Ovary (tissue), 7 donors: ENCODE measurements at regions not wholly inside any gene's neighbourhood (a gene's known extent, or its start where the extent isn't known, plus 50 kb on each side); places are given as distances from the start of the nearest gene placed in this dataset.

Experiments used
- DNase-seq, 5 donors: peaks; one replicate each; pipeline ENCODE4 v3.0.0-alpha.2; 2019 to 2020
- H3K27ac ChIP-seq, 2 donors: fragments of 200-600 bp; one replicate each; pipeline versions ENCODE4 v1.5.1 to v1.8.0; 2019 to 2022
- H3K27me3 ChIP-seq: fragments of 200-600 bp; one replicate; pipeline ENCODE4 v1.8.0; 2022
- H3K36me3 ChIP-seq: fragments of 200-600 bp; sonication (generic); one replicate; pipeline ENCODE4 v1.5.1; 2019
- H3K4me1 ChIP-seq: one replicate; pipeline ENCODE4 v1.8.1; 2013; ENCODE audit warnings: mild to moderate bottlenecking, moderate library complexity; ENCODE audit not compliant: insufficient read depth
- H3K4me3 ChIP-seq: fragments of 200-600 bp; sonication (generic); one replicate; pipeline ENCODE4 v1.5.1; 2017
- H3K9me3 ChIP-seq, 2 donors: fragments of 200-600 bp in 1 of 2; sonication (generic) in 1 of 2; one replicate each; pipeline versions ENCODE4 v1.5.1 to v1.8.1; 2013 to 2019; ENCODE audit warnings: mild to moderate bottlenecking in 1 of 2, moderate library complexity in 1 of 2
- CTCF ChIP-seq, 3 donors: fragments of 450-650 bp in 2 of 3; fragments of 200-600 bp in 1 of 3; IDR thresholded peaks; one replicate each; pipeline versions ENCODE4 v1.5.1 to v1.8.0; 2016 to 2022; ENCODE audit warnings: antibody characterized with exemption in 3 of 3, mild to moderate bottlenecking in 1 of 3
- EP300 ChIP-seq: sonication (generic); formaldehyde crosslinking; IDR thresholded peaks from one replicate; pipeline ENCODE4 v1.6.1; 2017; ENCODE audit warnings: antibody characterized with exemption
- POLR2A ChIP-seq: fragments of 450-650 bp; IDR thresholded peaks from one replicate; pipeline ENCODE4 v1.6.1; 2017; ENCODE audit warnings: antibody characterized with exemption, mild to moderate bottlenecking, moderate library complexity
- WGBS, 3 donors: extraction: QIAGEN DNeasy Blood & Tissue Kit in 1 of 3; methylation state at CpG; one replicate each; pipeline versions ENCODE4 v1.1.5 to v1.1.7; 2013 to 2017; 5-methylcytosine and 5-hydroxymethylcytosine counted together
- intact Hi-C, 4 donors: fragments of 100-400 bp; cut with DNase I; formaldehyde crosslinking; loops; one replicate each; pipeline versions ENCODE4 v1.11.0 to v1.15.1; 2022 to 2023
- donor health status: DM: no; HTN: no; CAD: no; lungs with moderate emphysema.
- donor health status: DM: no; HTN: no; CAD: no.
- donor health status: Bipolar disorder and iron deficiency.
- donor health status: DM: no; HTN: no; CAD: no.
- donor health status: DM: yes; HTN: yes; CAD: no.

- intact Hi-C loops = no loop called here
- Histone ChIP-seq H3K4me3 (no peak overlapping the region), H3K9me3 (no peaks in the 10 kb centered on the region), H3K36me3 (no peaks in the 10 kb centered on the region), H3K4me1 (no peaks in the 10 kb centered on the region), H3K27me3 (no peaks in the 10 kb centered on the region), H3K27ac (no peak overlapping the region)
- TF ChIP-seq POLR2A (no peak), EP300 (no peak), CTCF (IDR thresholded peaks at IDR 0.05) (no peak)
- no peak for DNase-seq
- WGBS, 3 donors = 55 to 66% (median 60%) methylated on average over 14 of the region's 14 CpGs
Observed at GRCh38 chr18:78323453-78324197, 656.0 kb upstream of the SALL3 start.

GRCh38 chr18:78327643-78328042, 652.0 kb upstream of the SALL3 start:
- 78 to 84% (median 82%) methylated on average over 8 of the region's 8 CpGs for WGBS, 3 donors

GRCh38 chr18:78330766-78331165, 648.9 kb upstream of the SALL3 start:
- DNase-seq = no peak
- H3K27me3 ChIP-seq = no peaks in the 10 kb centered on the region
- no peaks in the 10 kb centered on the region for H3K36me3 ChIP-seq
- 83 to 86% (median 83%) methylated on average over 10 of the region's 10 CpGs for WGBS, 3 donors
- TF ChIP-seq EP300 = no peak
- no peak for TF ChIP-seq POLR2A
- no peak for TF ChIP-seq CTCF (IDR thresholded peaks at IDR 0.05)
- no peak overlapping the region for H3K27ac ChIP-seq
- no peaks in the 10 kb centered on the region for H3K9me3 ChIP-seq
- intact Hi-C loops = no loop called here
- no peak overlapping the region for H3K4me3 ChIP-seq
- H3K4me1 ChIP-seq = no peaks in the 10 kb centered on the region

More at GRCh38 chr18:78327643-78328042, 652.0 kb upstream of the SALL3 start:
- Histone ChIP-seq H3K27me3 (no peaks in the 10 kb centered on the region), H3K9me3 (no peaks in the 10 kb centered on the region), H3K4me1 (no peaks in the 10 kb centered on the region), H3K36me3 (no peaks in the 10 kb centered on the region), H3K27ac (no peak overlapping the region), H3K4me3 (no peak overlapping the region)
- TF ChIP-seq EP300 (no peak), POLR2A (no peak), CTCF (IDR thresholded peaks at IDR 0.05) (no peak)
- intact Hi-C loops = no loop called here
- no peak for DNase-seq

GRCh38 chr18:78352910-78353309, 626.7 kb upstream of the SALL3 start:
- TF ChIP-seq CTCF (IDR thresholded peaks at IDR 0.05) (no peak), EP300 (no peak), POLR2A (no peak)
- Histone ChIP-seq H3K27ac (no peak overlapping the region), H3K36me3 (no peaks in the 10 kb centered on the region), H3K4me3 (no peak overlapping the region), H3K4me1 (no peaks in the 10 kb centered on the region), H3K9me3 (no peaks in the 10 kb centered on the region), H3K27me3 (no peaks in the 10 kb centered on the region)
- 81 to 87% (median 83%) methylated on average over 6 of the region's 6 CpGs for WGBS, 3 donors
- no peak for DNase-seq
- intact Hi-C loops = no loop called here
